Left ventricle myocardium inferior (tissue), 1 donor: ENCODE measurements at regions not wholly inside any gene's neighbourhood (a gene's known extent, or its start where the extent isn't known, plus 50 kb on each side); places are given as distances from the start of the nearest gene placed in this dataset.
"Not testable (repeated sequence)": the region's sequence is repeated elsewhere in the genome, so short reads cannot be mapped to it uniquely, and the experiment has no call there.

Experiments
- DNase-seq: peaks from one replicate; pipeline ENCODE4 v3.0.0-alpha.2; 2020
- H3K27ac ChIP-seq: fragments of 200-600 bp; replicated peaks from 2 replicates; pipeline ENCODE4 v1.8.0; 2021
- H3K27me3 ChIP-seq: fragments of 200-600 bp; 2 replicates; pipeline ENCODE4 v1.8.0; 2021; ENCODE audit warnings: low read depth
- H3K36me3 ChIP-seq: fragments of 200-600 bp; 2 replicates; pipeline ENCODE4 v1.8.0; 2021
- H3K4me1 ChIP-seq: fragments of 200-600 bp; 2 replicates; pipeline ENCODE4 v1.8.0; 2021
- H3K4me3 ChIP-seq: fragments of 200-600 bp; 2 replicates; pipeline ENCODE4 v1.8.0; 2021; ENCODE audit warnings: mild to moderate bottlenecking, moderate library complexity
- H3K9me3 ChIP-seq: fragments of 200-600 bp; replicated peaks from 2 replicates; pipeline ENCODE4 v1.8.0; 2021
- intact Hi-C: fragments of 100-400 bp; cut with micrococcal nuclease; formaldehyde crosslinking; loops from one replicate; pipeline ENCODE4 v1.11.0; 2022
- TF ChIP-seq, protein P1 (sequence below): fragments of 200-600 bp; IDR thresholded peaks from 2 replicates; pipeline ENCODE4 v1.8.0; 2021; ENCODE audit warnings: antibody characterized with exemption, mild to moderate bottlenecking, borderline replicate concordance
- donor health status: DM: no; HTN: yes; CAD: no; lungs with severe emphysema.

DNA sequence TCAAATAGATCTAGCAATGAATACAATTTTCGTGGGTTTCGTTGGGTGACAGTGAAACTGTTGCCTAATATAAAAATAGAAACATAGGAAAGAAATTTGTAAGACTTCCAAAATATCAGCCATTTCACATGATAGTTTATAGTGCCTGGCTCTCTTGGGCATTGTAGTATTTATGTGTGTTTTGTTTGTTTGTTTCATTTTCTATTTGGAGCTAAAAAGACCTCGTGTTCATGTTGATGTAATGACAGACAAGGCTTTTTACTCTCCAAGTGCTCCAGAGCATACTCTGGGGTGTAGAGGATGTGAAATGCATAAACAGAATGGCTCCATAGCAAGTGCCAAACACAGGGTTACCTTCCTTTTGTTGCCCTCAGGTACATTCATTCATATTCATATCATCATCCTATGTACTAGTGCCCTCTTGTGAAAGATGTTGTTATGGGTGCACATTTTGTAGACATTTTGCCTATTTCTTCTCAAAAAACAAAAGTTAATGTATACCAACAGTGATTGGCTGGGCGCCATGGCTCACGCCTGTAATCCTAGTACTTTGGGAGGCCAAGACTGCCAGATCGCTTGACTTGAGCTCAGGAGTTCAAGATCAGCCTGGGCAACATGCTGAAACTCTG is 100.7 kb upstream of the AMOT start:
- H3K27me3 ChIP-seq: no peaks in the 10 kb centered on the region
- no peaks in the 10 kb centered on the region for H3K4me1 ChIP-seq
- H3K4me3 ChIP-seq: peak overlapping the region; percentile 34
- intact Hi-C loops: no loop called here
- no peak for DNase-seq
- no peaks in the 10 kb centered on the region for H3K9me3 ChIP-seq
- H3K27ac ChIP-seq: no peak overlapping the region
- TF ChIP-seq, protein P1, sequence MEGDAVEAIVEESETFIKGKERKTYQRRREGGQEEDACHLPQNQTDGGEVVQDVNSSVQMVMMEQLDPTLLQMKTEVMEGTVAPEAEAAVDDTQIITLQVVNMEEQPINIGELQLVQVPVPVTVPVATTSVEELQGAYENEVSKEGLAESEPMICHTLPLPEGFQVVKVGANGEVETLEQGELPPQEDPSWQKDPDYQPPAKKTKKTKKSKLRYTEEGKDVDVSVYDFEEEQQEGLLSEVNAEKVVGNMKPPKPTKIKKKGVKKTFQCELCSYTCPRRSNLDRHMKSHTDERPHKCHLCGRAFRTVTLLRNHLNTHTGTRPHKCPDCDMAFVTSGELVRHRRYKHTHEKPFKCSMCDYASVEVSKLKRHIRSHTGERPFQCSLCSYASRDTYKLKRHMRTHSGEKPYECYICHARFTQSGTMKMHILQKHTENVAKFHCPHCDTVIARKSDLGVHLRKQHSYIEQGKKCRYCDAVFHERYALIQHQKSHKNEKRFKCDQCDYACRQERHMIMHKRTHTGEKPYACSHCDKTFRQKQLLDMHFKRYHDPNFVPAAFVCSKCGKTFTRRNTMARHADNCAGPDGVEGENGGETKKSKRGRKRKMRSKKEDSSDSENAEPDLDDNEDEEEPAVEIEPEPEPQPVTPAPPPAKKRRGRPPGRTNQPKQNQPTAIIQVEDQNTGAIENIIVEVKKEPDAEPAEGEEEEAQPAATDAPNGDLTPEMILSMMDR: no peak
- no peaks in the 10 kb centered on the region for H3K36me3 ChIP-seq

DNA sequence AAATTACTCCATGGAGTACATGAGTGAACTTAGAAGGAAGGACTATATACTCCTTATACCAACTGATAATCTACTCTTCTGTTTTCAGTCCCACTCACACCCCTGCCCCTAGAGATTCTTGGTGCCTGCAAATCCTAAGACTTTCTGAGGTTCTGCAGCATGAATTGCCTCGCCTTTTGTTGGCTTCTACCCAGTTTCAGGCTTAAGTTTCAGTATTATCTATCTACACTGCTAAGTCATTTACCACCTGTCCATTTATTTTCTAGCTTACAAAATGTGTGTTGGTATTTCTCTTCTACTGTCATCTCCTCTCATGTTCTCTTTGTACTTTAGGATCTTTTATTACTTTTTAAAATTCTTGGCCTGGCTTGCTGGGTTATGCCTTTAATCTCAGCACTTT is 94.4 kb upstream of the AMOT start:
- Histone ChIP-seq H3K4me1 (no peaks in the 10 kb centered on the region), H3K27me3 (no peaks in the 10 kb centered on the region), H3K27ac (no peak overlapping the region), H3K36me3 (no peaks in the 10 kb centered on the region), H3K9me3 (no peaks in the 10 kb centered on the region), H3K4me3 (no peak overlapping the region)
- intact Hi-C loops: no loop called here
- TF ChIP-seq, protein P1: no peak
- no peak for DNase-seq

DNA sequence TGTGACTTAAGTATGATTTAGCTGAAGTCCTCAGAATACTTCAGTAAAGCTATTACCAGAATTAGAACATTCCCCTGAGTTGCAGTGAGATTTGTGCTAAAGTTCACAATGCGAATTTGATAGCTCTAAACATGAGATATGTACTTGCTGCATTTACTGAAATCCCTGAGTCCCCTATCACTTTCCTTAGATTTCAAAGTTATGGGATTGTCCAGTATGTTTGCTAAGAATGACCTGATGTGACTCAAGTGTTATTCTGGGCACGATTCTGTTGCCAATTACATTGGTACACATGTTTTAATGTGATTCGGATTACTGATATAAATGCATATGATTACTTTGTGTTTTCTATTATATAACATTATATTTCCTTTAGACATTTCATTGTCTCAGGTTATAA is 91.3 kb upstream of the AMOT start:
- Histone ChIP-seq H3K4me1 (no peaks in the 10 kb centered on the region), H3K27me3 (no peaks in the 10 kb centered on the region), H3K36me3 (no peaks in the 10 kb centered on the region), H3K4me3 (no peak overlapping the region), H3K27ac (no peak overlapping the region), H3K9me3 (no peaks in the 10 kb centered on the region)
- intact Hi-C loops: no loop called here
- no peak for DNase-seq
- TF ChIP-seq, protein P1: no peak

DNA sequence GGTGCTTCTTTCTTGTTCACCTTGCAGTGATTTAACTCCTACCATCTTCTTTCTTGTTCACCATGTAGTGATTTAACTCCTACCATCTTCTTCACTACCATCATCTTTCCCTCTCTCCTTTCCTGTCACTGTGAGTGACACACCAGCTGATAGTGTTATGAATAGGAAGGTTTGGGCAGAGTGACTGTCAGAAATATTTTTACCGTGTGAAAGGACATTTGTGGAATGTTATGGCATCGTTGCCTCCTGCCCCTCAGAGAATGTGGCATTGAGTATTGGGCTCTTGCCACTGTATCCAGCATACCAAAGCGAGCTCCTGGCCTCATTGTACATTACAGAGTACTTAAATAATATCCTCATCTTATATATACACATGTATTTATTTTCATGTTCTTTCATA is 90.8 kb upstream of the AMOT start:
- DNase-seq: no peak
- Histone ChIP-seq H3K27me3 (no peaks in the 10 kb centered on the region), H3K4me1 (no peaks in the 10 kb centered on the region), H3K27ac (no peak overlapping the region), H3K36me3 (no peaks in the 10 kb centered on the region), H3K4me3 (no peak overlapping the region), H3K9me3 (no peaks in the 10 kb centered on the region)
- TF ChIP-seq, protein P1: no peak
- intact Hi-C loops: no loop called here

DNA sequence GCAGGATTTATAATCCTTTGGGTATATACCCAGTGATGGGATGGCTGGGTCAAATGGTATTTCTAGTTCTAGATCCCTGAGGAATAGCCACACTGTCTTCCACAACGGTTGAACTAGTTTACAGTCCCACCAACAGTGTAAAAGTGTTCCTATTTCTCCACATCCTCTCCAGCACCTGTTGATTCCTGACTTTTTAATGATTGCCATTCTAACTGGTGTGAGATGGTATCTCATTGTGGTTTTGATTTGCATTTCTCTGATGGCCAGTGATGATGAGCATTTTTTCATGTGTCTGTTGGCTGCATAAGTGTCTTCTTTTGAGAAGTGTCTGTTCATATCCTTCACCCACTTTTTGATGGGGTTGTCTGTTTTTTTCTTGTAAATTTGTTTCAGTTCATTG is 82.8 kb upstream of the AMOT start:
- H3K27ac ChIP-seq, DNase-seq, intact Hi-C loops, H3K9me3 ChIP-seq, H3K4me1 ChIP-seq, H3K27me3 ChIP-seq, H3K36me3 ChIP-seq, H3K4me3 ChIP-seq: not testable (repeated sequence)

DNA sequence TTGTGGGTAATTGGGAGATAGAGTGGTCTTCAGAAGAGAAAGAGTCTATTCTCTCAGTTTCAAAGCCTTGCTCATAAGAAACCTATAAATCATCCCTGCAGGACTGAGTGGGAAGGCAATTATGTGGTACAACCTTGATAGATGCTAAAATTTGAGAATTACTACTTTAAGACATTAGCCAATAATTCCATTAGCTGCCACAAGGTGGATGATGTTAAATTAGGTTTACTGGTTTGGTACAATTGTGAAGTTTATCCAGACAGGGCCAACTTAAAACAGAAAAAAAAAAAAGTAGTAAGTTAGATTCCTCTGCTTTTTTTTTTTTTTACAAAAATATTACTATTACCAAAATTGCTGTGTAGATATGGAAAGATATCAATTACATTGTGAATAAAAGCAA is 73.2 kb upstream of the AMOT start:
- H3K4me3 ChIP-seq: no peak overlapping the region
- H3K9me3 ChIP-seq: no peaks in the 10 kb centered on the region
- intact Hi-C loops: no loop called here
- no peaks in the 10 kb centered on the region for H3K4me1 ChIP-seq
- no peak for DNase-seq
- no peaks in the 10 kb centered on the region for H3K27me3 ChIP-seq
- TF ChIP-seq, protein P1: no peak
- H3K27ac ChIP-seq: no peak overlapping the region
- no peaks in the 10 kb centered on the region for H3K36me3 ChIP-seq
